H1 (cell line): ENCODE measurements at regions not wholly inside any gene's neighbourhood (a gene's known extent, or its start where the extent isn't known, plus 50 kb on each side); places are given as distances from the start of the nearest gene placed in this dataset.

Source experiments
- CTCF ChIA-PET: fragments of 300-600 bp; sonication (Branson Sonifier 250); formaldehyde crosslinking; loops from one replicate; lab custom pipeline; 2021; ENCODE audit not compliant: partially characterized antibody; lab: Charles Lee
- POLR2A ChIA-PET: fragments of 300-600 bp; sonication (Branson Sonifier 250); formaldehyde crosslinking; loops from one replicate; lab custom pipeline; 2021; ENCODE audit warnings: inconsistent platforms; ENCODE audit not compliant: partially characterized antibody; lab: Charles Lee
- DNase-seq, 2 experiments: peaks; one replicate each; pipeline versions ENCODE4 v3.0.0 to v3.0.0-alpha.2; 2010 to 2022; ENCODE audit warnings: low spot score in 2 of 2, low read depth in 1 of 2, mixed read lengths in 1 of 2
- FAIRE-seq: peaks from 2 replicates; lab custom pipeline; 2011; peaks lifted over from hg19 to GRCh38; lab: Jason Lieb, UNC
- H2AFZ ChIP-seq: 2 replicates; pipeline ENCODE4 v1.8.1; 2012; ENCODE audit warnings: low read length, inconsistent platforms
- H2AK5ac ChIP-seq: 2 replicates; pipeline ENCODE4 v1.6.1; 2013; ENCODE audit warnings: low read depth, low read length
- H2BK120ac ChIP-seq: replicated peaks from 2 replicates; pipeline ENCODE3; 2013; ENCODE audit warnings: low read depth, low read length, inconsistent platforms
- H2BK12ac ChIP-seq: 2 replicates; pipeline ENCODE4 v1.6.1; 2013; ENCODE audit warnings: low read depth, low read length
- H2BK15ac ChIP-seq: 2 replicates; pipeline ENCODE4 v1.6.1; 2013; ENCODE audit warnings: low read length
- H2BK20ac ChIP-seq: 2 replicates; pipeline ENCODE4 v1.6.1; 2013; ENCODE audit warnings: low read length
- H2BK5ac ChIP-seq: 2 replicates; pipeline ENCODE4 v1.6.1; 2013; ENCODE audit warnings: low read depth, low read length
- H3K14ac ChIP-seq: 2 replicates; pipeline ENCODE4 v1.6.1; 2013; ENCODE audit warnings: inconsistent platforms; ENCODE audit not compliant: insufficient read length
- H3K18ac ChIP-seq: 2 replicates; pipeline ENCODE4 v1.6.1; 2013; ENCODE audit warnings: low read length; ENCODE audit errors: extremely low read depth
- H3K23ac ChIP-seq: 2 replicates; pipeline ENCODE4 v1.6.1; 2013; ENCODE audit warnings: inconsistent platforms; ENCODE audit not compliant: insufficient read length
- H3K23me2 ChIP-seq: 2 replicates; pipeline ENCODE4 v1.6.1; 2013; ENCODE audit warnings: low read depth, low read length
- H3K27ac ChIP-seq: 2 replicates; pipeline ENCODE4 v1.6.1; 2011; ENCODE audit warnings: low read depth, low read length, inconsistent platforms
- H3K27me3 ChIP-seq, 4 experiments: replicated peaks in 1 of 4; 1 replicate in 1 of 4; 2 replicates in 3 of 4; pipeline versions ENCODE4 v1.6.1 to v1.8.1; 2011 to 2013; ENCODE audit warnings: low read length in 3 of 4, mild to moderate bottlenecking in 3 of 4, inconsistent platforms in 2 of 4, mixed read lengths in 2 of 4, moderate library complexity in 1 of 4; ENCODE audit not compliant: control insufficient read depth in 3 of 4, insufficient read depth in 3 of 4; ENCODE audit errors: extremely low read depth in 1 of 4
- H3K36me3 ChIP-seq, 4 experiments: 2 replicates each; pipeline versions ENCODE4 v1.6.1 to v1.8.1; 2011 to 2013; ENCODE audit warnings: mild to moderate bottlenecking in 4 of 4, low read length in 3 of 4, moderate library complexity in 2 of 4, control low read depth in 1 of 4, inconsistent platforms in 1 of 4; ENCODE audit not compliant: insufficient read depth in 4 of 4, control insufficient read depth in 2 of 4
- H3K4ac ChIP-seq: replicated peaks from 2 replicates; pipeline ENCODE3; 2013; ENCODE audit warnings: low read length, low read depth, mixed read lengths, inconsistent platforms; ENCODE audit not compliant: insufficient read length
- H3K4me1 ChIP-seq, 4 experiments: replicated peaks in 1 of 4; 1 replicate in 1 of 4; 2 replicates in 3 of 4; pipeline versions ENCODE4 v1.6.1 to v1.8.1; 2011 to 2013; ENCODE audit warnings: low read length in 3 of 4, inconsistent platforms in 2 of 4, mixed read lengths in 1 of 4; ENCODE audit not compliant: insufficient read depth in 4 of 4, control insufficient read depth in 3 of 4
- H3K4me2 ChIP-seq, 2 experiments: 2 replicates each; pipeline versions ENCODE4 v1.6.1 to v1.8.1; 2011 to 2013; ENCODE audit warnings: low read depth in 2 of 2, low read length in 2 of 2, control low read depth in 1 of 2, inconsistent platforms in 1 of 2, mild to moderate bottlenecking in 1 of 2; ENCODE audit not compliant: insufficient read depth in 1 of 2
- H3K4me3 ChIP-seq, 4 experiments: fragments of 200-600, 300-600 bp in 1 of 4; sonication (generic), shearing (Covaris generic), sonication (Bioruptor Twin) in 1 of 4; 2 replicates each; pipeline versions ENCODE4 v1.5.1 to v1.8.1; 2011 to 2016; ENCODE audit warnings: low read length in 4 of 4, low read depth in 3 of 4, control low read depth in 2 of 4, inconsistent platforms in 2 of 4, mild to moderate bottlenecking in 2 of 4, mixed read lengths in 1 of 4, moderate library complexity in 1 of 4; ENCODE audit not compliant: insufficient read depth in 2 of 4; ENCODE audit errors: extremely low read depth in 1 of 4
- H3K56ac ChIP-seq: replicated peaks from 2 replicates; pipeline ENCODE3; 2013; ENCODE audit warnings: low read depth, mild to moderate bottlenecking, mixed read lengths, low read length, inconsistent platforms; ENCODE audit not compliant: insufficient read length
- H3K79me1 ChIP-seq: 2 replicates; pipeline ENCODE4 v1.6.1; 2013; ENCODE audit warnings: low read depth, low read length, control low read depth
- H3K79me2 ChIP-seq, 2 experiments: 2 replicates each; pipeline versions ENCODE4 v1.6.1 to v1.8.1; 2012 to 2013; ENCODE audit warnings: low read length in 2 of 2, mild to moderate bottlenecking in 2 of 2, inconsistent platforms in 1 of 2; ENCODE audit not compliant: insufficient read depth in 2 of 2, control insufficient read depth in 1 of 2
- H3K9ac ChIP-seq, 4 experiments: replicated peaks in 1 of 4; 1 replicate in 1 of 4; 2 replicates in 3 of 4; pipeline versions ENCODE4 v1.6.1 to v1.8.1; 2011 to 2013; ENCODE audit warnings: low read depth in 3 of 4, low read length in 3 of 4, control low read depth in 2 of 4, mild to moderate bottlenecking in 2 of 4, moderate library complexity in 2 of 4, inconsistent platforms in 1 of 4; ENCODE audit errors: extremely low read depth in 1 of 4
- H3K9me3 ChIP-seq, 2 experiments: 2 replicates each; pipeline versions ENCODE4 v1.6.1 to v1.8.1; 2012 to 2013; ENCODE audit warnings: mild to moderate bottlenecking in 2 of 2, moderate library complexity in 2 of 2, control low read depth in 1 of 2, inconsistent platforms in 1 of 2, low read depth in 1 of 2, low read length in 1 of 2, mixed read lengths in 1 of 2; ENCODE audit not compliant: insufficient read depth in 2 of 2
- H4K20me1 ChIP-seq, 2 experiments: replicated peaks in 1 of 2; 2 replicates each; pipeline versions ENCODE3 to v1.8.1; 2011 to 2013; ENCODE audit warnings: inconsistent platforms in 2 of 2, low read length in 2 of 2, mild to moderate bottlenecking in 1 of 2; ENCODE audit not compliant: insufficient read depth in 2 of 2, control insufficient read depth in 1 of 2
- H4K5ac ChIP-seq: 2 replicates; pipeline ENCODE4 v1.6.1; 2013; ENCODE audit warnings: low read length, low read depth, mixed read lengths, inconsistent platforms; ENCODE audit not compliant: insufficient read length
- H4K8ac ChIP-seq: 2 replicates; pipeline ENCODE4 v1.8.0; 2013; ENCODE audit warnings: mild to moderate bottlenecking, moderate library complexity, low read length, inconsistent platforms; ENCODE audit not compliant: insufficient read depth; ENCODE audit errors: extremely low read depth
- H4K91ac ChIP-seq: replicated peaks from 2 replicates; pipeline ENCODE3; 2013; ENCODE audit warnings: low read length, mixed read lengths, inconsistent platforms; ENCODE audit not compliant: insufficient read length
- ASH2L ChIP-seq: fragments of 200-600, 300-600 bp; sonication (generic); IDR thresholded peaks from one replicate; pipeline ENCODE4 v1.7.1; 2017; ENCODE audit warnings: low read length
- BCL11A ChIP-seq, 2 experiments: IDR thresholded peaks; one replicate each; pipeline ENCODE4 v1.6.1; 2011; ENCODE audit warnings: low read depth in 2 of 2, low read length in 2 of 2, mild to moderate bottlenecking in 2 of 2
- BRCA1 ChIP-seq: IDR thresholded peaks from 2 replicates; pipeline ENCODE4 v1.6.1; 2012; ENCODE audit warnings: low read depth, low read length, improper control_type of control experiment
- CBX5 ChIP-seq: fragments of 300-800, 300-1000 bp; sonication (generic); IDR thresholded peaks from 2 replicates; pipeline ENCODE4 v1.7.1; 2016; ENCODE audit warnings: antibody characterized with exemption, low read length, low read depth
- CBX8 ChIP-seq: fragments of 300-800, 300-1000 bp; sonication (generic); IDR thresholded peaks from 2 replicates; pipeline ENCODE4 v1.7.1; 2016; ENCODE audit warnings: low read depth, low read length, borderline replicate concordance
- E2F6 ChIP-seq: IDR thresholded peaks from 2 replicates; pipeline ENCODE4 v1.6.1; 2012; ENCODE audit warnings: inconsistent platforms
- EP300 ChIP-seq, 2 experiments: IDR thresholded peaks; 1 replicate in 1 of 2; 2 replicates in 1 of 2; pipeline ENCODE4 v1.6.1; 2011 to 2012; ENCODE audit warnings: low read depth in 2 of 2, low read length in 2 of 2, mild to moderate bottlenecking in 2 of 2, borderline replicate concordance in 1 of 2, inconsistent platforms in 1 of 2, moderate library complexity in 1 of 2
- GABPA ChIP-seq: IDR thresholded peaks from 2 replicates; pipeline ENCODE4 v1.6.1; 2011; ENCODE audit warnings: mild to moderate bottlenecking, low read length, moderate library complexity, borderline replicate concordance; ENCODE audit not compliant: insufficient read depth
- KDM5A ChIP-seq: fragments of 200-600 bp; IDR thresholded peaks from 2 replicates; pipeline ENCODE4 v1.7.1; 2012; ENCODE audit warnings: mild to moderate bottlenecking, low read length, inconsistent platforms, mixed read lengths
- RAD21 ChIP-seq, 2 experiments: IDR thresholded peaks in 1 of 2; conservative IDR thresholded peaks in 1 of 2; 2 replicates each; pipeline ENCODE4 v1.6.1; 2011; ENCODE audit warnings: low read depth in 2 of 2, low read length in 2 of 2, improper control_type of control experiment in 1 of 2, inconsistent platforms in 1 of 2, mild to moderate bottlenecking in 1 of 2, moderate library complexity in 1 of 2
- RFX5 ChIP-seq: IDR thresholded peaks from 2 replicates; pipeline ENCODE4 v1.6.1; 2011; ENCODE audit warnings: low read depth, low read length, improper control_type of control experiment, borderline replicate concordance
- SRF ChIP-seq: IDR thresholded peaks from 2 replicates; pipeline ENCODE4 v1.6.1; 2011; ENCODE audit warnings: mild to moderate bottlenecking, low read depth, low read length, moderate library complexity
- TBP ChIP-seq: IDR thresholded peaks from 2 replicates; pipeline ENCODE4 v1.6.1; 2011; ENCODE audit warnings: low read depth, low read length, improper control_type of control experiment
- WGBS, 2 experiments: shearing (Covaris generic) in 1 of 2; methylation state at CpG; one replicate each; pipeline versions ENCODE4 v1.1.6 to v1.1.7; 2013 to 2015; ENCODE audit warnings: low lambda C conversion rate in 2 of 2, mixed read lengths in 2 of 2, inconsistent platforms in 1 of 2, low coverage in 1 of 2, missing lambda C conversion rate in 1 of 2; ENCODE audit not compliant: insufficient replicate concordance in 2 of 2, insufficient coverage in 1 of 2, insufficient read length in 1 of 2; ENCODE audit errors: extremely low coverage in 1 of 2, missing lambda C conversion rate in 1 of 2; 5-methylcytosine and 5-hydroxymethylcytosine counted together

GRCh38 chr11:28632338-28632737 is 524.1 kb downstream of the METTL15 start:
- Histone ChIP-seq H3K27me3 (no peaks in the 10 kb centered on the region), H3K23me2 (no peaks in the 10 kb centered on the region), H3K23ac (no peak overlapping the region), H2AFZ (no peak overlapping the region), H2BK12ac (no peak overlapping the region), H4K5ac (no peak overlapping the region), H2BK5ac (no peak overlapping the region), H3K9me3 (no peaks in the 10 kb centered on the region), H3K18ac (no peak overlapping the region), H4K91ac (no peak overlapping the region), H4K20me1 (no peaks in the 10 kb centered on the region), H2BK20ac (no peak overlapping the region), H2BK15ac (no peak overlapping the region), H3K79me2 (no peaks in the 10 kb centered on the region), H3K9ac (no peak overlapping the region), H2BK120ac (no peak overlapping the region), H3K14ac (no peak overlapping the region), H3K4me2 (no peak overlapping the region), H3K79me1 (no peaks in the 10 kb centered on the region), H3K27ac (no peak overlapping the region), H3K4ac (no peak overlapping the region), H4K8ac (no peak overlapping the region), H3K4me3 (no peak overlapping the region), H3K56ac (no peak overlapping the region), H3K36me3 (no peaks in the 10 kb centered on the region), H3K4me1 (peaks cover 0 to 7% (median 0%) of the 10 kb centered on the region in 4 experiments; a peak in 2 of 7 replicates), H2AK5ac (no peak overlapping the region)
- FAIRE-seq: no peak
- no peak for DNase-seq
- 95% methylated on average over 2 of the region's 2 CpGs; no CpG with 5 or more reads in 1 of the 2 experiments for WGBS, 2 experiments
- TF ChIP-seq RAD21 (IDR thresholded peaks at IDR 0.05 in 1 of 2, conservative IDR thresholded peaks at IDR 0.05 in 1 of 2; ENCODE audit: low read depth in 2 of 2, low read length in 2 of 2): no peak
- TF ChIP-seq E2F6: no peak
- no peak for TF ChIP-seq EP300 (IDR thresholded peaks at IDR 0.05; ENCODE audit: borderline replicate concordance in 1 of 2, low read depth in 2 of 2, low read length in 2 of 2)
- no peak for TF ChIP-seq TBP
- TF ChIP-seq GABPA: no peak
- TF ChIP-seq KDM5A: no peak
- TF ChIP-seq SRF: no peak
- no peak for TF ChIP-seq ASH2L
- TF ChIP-seq CBX8: no peak
- TF ChIP-seq BRCA1: no peak
- no peak for TF ChIP-seq CBX5
- no peak for TF ChIP-seq BCL11A (IDR thresholded peaks at IDR 0.05; ENCODE audit: low read depth in 2 of 2, low read length in 2 of 2)
- TF ChIP-seq RFX5: no peak
- POLR2A ChIA-PET: no interaction called here
- CTCF ChIA-PET: interaction anchor here (0.5 kb wide), 1 partner anchor 837 kb away, joined by 3 read pairs; no protein-coding TSS in a partner anchor
